Ishikawa (cell line): ENCODE measurements at regions not wholly inside any gene's neighbourhood (a gene's known extent, or its start where the extent isn't known, plus 50 kb on each side); places are given as distances from the start of the nearest gene placed in this dataset.

Source experiments
- CEBPB ChIP-seq: IDR thresholded peaks from 2 replicates; pipeline ENCODE4 v1.6.1; 2012
- CREB1 ChIP-seq: IDR thresholded peaks from 2 replicates; pipeline ENCODE4 v1.6.1; 2012; ENCODE audit warnings: low read depth
- EGR1 ChIP-seq: IDR thresholded peaks from 2 replicates; pipeline ENCODE4 v1.6.1; 2012
- EP300 ChIP-seq: IDR thresholded peaks from 2 replicates; pipeline ENCODE4 v1.6.1; 2012; ENCODE audit warnings: borderline replicate concordance
- FOXM1 ChIP-seq: IDR thresholded peaks from 2 replicates; pipeline ENCODE4 v1.6.1; 2012; ENCODE audit warnings: low read depth, borderline replicate concordance
- NFIC ChIP-seq: IDR thresholded peaks from 2 replicates; pipeline ENCODE4 v1.6.1; 2012
- RAD21 ChIP-seq: IDR thresholded peaks from 2 replicates; pipeline ENCODE4 v1.6.1; 2012; ENCODE audit warnings: low read depth
- TAF1 ChIP-seq: IDR thresholded peaks from 2 replicates; pipeline ENCODE4 v1.6.1; 2012; ENCODE audit warnings: low read depth, mild to moderate bottlenecking
- TCF12 ChIP-seq: IDR thresholded peaks from 2 replicates; pipeline ENCODE4 v1.6.1; 2012; ENCODE audit warnings: low read depth
- TEAD4 ChIP-seq: IDR thresholded peaks from 2 replicates; pipeline ENCODE4 v1.6.1; 2012
- YY1 ChIP-seq: IDR thresholded peaks from 2 replicates; pipeline ENCODE4 v1.6.1; 2012; ENCODE audit warnings: low read depth
- ZBTB7A ChIP-seq: IDR thresholded peaks from 2 replicates; pipeline ENCODE4 v1.6.1; 2012; ENCODE audit warnings: low read depth
- TF ChIP-seq, protein P1 (sequence below): IDR thresholded peaks from 2 replicates; pipeline ENCODE4 v1.6.1; 2012
- TF ChIP-seq, protein P2 (sequence below): IDR thresholded peaks from 2 replicates; pipeline ENCODE4 v1.6.1; 2012; ENCODE audit warnings: low read depth, mild to moderate bottlenecking
- TF ChIP-seq, protein P3 (sequence below): IDR thresholded peaks from 2 replicates; pipeline ENCODE4 v1.6.1; 2012

DNA sequence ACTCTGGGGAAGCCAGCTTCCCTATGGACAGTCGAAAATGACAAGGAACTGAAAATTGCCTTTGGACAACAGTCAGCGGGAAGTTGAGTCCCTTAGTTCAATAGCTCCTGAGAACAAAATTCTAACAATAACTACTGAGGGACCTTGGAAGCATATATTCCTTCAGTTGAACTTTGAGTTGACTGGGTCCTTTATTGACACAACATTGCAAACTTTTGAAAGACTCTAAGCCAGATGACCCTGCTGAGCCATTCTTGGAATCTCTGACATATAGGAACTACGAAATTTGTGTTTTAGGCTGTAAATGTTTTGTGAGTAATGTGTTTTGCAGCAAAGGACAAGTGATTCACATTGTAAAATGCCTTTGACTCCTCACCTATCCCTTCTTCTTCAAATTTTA lies 548.8 kb upstream of the LCORL start:
- TF ChIP-seq TEAD4 (no peak), NFIC (no peak), RAD21 (no peak), EGR1 (no peak), FOXM1 (no peak), CEBPB (no peak), TAF1 (no peak), EP300 (no peak), ZBTB7A (no peak), YY1 (no peak), CREB1 (no peak), TCF12 (no peak)
- TF ChIP-seq, protein P1, sequence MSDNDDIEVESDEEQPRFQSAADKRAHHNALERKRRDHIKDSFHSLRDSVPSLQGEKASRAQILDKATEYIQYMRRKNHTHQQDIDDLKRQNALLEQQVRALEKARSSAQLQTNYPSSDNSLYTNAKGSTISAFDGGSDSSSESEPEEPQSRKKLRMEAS = no peak
- TF ChIP-seq, protein P2, sequence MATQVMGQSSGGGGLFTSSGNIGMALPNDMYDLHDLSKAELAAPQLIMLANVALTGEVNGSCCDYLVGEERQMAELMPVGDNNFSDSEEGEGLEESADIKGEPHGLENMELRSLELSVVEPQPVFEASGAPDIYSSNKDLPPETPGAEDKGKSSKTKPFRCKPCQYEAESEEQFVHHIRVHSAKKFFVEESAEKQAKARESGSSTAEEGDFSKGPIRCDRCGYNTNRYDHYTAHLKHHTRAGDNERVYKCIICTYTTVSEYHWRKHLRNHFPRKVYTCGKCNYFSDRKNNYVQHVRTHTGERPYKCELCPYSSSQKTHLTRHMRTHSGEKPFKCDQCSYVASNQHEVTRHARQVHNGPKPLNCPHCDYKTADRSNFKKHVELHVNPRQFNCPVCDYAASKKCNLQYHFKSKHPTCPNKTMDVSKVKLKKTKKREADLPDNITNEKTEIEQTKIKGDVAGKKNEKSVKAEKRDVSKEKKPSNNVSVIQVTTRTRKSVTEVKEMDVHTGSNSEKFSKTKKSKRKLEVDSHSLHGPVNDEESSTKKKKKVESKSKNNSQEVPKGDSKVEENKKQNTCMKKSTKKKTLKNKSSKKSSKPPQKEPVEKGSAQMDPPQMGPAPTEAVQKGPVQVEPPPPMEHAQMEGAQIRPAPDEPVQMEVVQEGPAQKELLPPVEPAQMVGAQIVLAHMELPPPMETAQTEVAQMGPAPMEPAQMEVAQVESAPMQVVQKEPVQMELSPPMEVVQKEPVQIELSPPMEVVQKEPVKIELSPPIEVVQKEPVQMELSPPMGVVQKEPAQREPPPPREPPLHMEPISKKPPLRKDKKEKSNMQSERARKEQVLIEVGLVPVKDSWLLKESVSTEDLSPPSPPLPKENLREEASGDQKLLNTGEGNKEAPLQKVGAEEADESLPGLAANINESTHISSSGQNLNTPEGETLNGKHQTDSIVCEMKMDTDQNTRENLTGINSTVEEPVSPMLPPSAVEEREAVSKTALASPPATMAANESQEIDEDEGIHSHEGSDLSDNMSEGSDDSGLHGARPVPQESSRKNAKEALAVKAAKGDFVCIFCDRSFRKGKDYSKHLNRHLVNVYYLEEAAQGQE = no peak
- TF ChIP-seq, protein P3, sequence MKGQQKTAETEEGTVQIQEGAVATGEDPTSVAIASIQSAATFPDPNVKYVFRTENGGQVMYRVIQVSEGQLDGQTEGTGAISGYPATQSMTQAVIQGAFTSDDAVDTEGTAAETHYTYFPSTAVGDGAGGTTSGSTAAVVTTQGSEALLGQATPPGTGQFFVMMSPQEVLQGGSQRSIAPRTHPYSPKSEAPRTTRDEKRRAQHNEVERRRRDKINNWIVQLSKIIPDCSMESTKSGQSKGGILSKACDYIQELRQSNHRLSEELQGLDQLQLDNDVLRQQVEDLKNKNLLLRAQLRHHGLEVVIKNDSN = no peak

GRCh38 chr4:18568600-18568999 lies 547.0 kb upstream of the LCORL start:
- TF ChIP-seq EGR1 = no peak
- no peak for TF ChIP-seq ZBTB7A
- peak; percentile 31; the same call in 1 of the 2 replicates for TF ChIP-seq RAD21

DNA sequence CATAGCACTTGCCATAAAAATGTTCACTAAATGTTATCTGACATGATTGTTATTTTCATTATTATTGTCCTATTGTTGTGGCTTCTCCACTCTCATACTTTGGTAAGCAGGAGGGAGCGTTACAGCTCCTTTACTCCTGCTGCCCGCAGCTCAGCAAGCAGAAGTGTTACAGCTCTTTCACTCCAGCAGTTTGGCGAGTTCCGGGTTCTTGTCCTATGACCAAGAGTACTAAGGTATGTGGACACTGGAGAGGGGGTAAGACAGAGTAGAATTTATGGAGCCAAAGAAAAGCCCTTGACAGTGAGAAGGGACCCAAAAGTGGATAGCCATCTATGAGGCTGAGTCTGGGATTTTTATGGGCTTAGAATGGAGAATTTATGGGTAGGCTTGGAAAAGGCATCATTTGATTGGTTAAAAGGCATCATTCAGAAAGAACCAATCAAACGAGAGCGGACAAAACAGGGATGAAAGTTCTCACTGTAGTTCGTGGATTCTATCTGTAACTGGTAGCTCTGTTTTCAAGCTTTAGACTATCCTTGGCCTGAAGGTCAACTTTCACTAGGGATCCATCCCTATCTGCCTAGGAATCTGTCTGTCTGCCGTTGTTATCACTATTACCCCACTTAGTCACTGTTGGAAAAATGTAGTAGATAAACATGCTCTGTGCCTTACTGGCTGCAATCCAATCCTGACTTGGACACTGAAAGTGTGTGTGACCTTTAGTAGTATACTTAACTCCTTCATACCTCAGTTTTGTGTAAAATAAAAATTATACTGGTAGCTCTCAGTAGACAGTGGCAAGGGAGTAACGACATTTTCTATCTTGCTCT lies 545.6 kb upstream of the LCORL start:
- TF ChIP-seq, protein P3 = no peak
- TF ChIP-seq EGR1 = no peak
- no peak for TF ChIP-seq FOXM1
- TF ChIP-seq CEBPB = no peak
- TF ChIP-seq, protein P1 = no peak
- TF ChIP-seq EP300 = no peak
- no peak for TF ChIP-seq TCF12
- no peak for TF ChIP-seq CREB1
- TF ChIP-seq RAD21 = no peak
- TF ChIP-seq YY1 = no peak
- TF ChIP-seq TEAD4 = no peak
- TF ChIP-seq ZBTB7A = no peak
- no peak for TF ChIP-seq TAF1
- TF ChIP-seq, protein P2 = no peak
- TF ChIP-seq NFIC = no peak

DNA sequence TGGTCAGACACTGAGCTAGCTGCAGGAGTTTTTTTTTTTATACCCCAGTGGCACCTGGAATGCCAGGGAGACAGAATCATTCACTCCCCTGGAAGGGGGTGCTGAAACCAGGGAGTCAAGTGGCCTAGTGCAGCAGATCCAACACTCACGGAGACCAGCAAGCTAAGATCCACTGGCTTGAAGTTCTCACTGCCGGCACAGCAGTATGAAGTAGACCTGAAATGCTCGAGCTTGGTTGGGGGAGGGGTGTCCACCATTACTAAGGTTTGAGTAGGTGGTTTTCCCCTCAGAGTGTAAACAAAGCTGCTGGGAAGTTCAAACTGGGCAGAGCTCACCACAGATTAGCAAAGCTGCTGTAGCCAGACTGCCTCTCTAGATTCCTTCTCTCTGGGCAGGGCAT lies 537.9 kb upstream of the LCORL start:
- TF ChIP-seq, protein P2 = no peak

DNA sequence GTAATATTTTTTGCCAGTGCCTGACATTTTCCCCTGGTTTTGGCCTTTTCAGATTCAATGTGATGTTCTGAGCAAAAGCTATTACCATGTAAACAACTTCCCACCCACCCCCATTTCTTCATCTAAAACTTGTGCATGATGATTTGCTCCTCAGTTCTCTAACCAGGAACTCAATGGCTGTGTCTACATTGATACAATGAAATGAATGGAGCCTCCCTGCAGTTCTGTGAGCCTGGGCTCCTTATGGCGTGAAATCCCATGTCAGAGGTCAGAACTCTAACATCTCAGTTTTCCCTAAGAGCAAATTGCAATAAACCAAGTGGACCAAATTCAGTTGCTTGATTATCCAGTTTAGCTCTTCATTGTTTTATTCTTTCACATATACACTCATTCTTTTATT lies 534.8 kb upstream of the LCORL start:
- TF ChIP-seq TCF12 = no peak
- no peak for TF ChIP-seq EGR1
- TF ChIP-seq NFIC = no peak
- TF ChIP-seq, protein P2 = no peak
- TF ChIP-seq FOXM1 = no peak
- TF ChIP-seq, protein P1 = no peak
- no peak for TF ChIP-seq TEAD4
- TF ChIP-seq ZBTB7A = no peak
- TF ChIP-seq CEBPB = no peak
- no peak for TF ChIP-seq YY1
- no peak for TF ChIP-seq CREB1
- TF ChIP-seq RAD21 = no peak
- TF ChIP-seq, protein P3 = no peak
- TF ChIP-seq TAF1 = no peak
